Right ventricle myocardium superior (tissue), 1 donor: ENCODE measurements at regions not wholly inside any gene's neighbourhood (a gene's known extent, or its start where the extent isn't known, plus 50 kb on each side); places are given as distances from the start of the nearest gene placed in this dataset.
"Not testable (repeated sequence)": the region's sequence is repeated elsewhere in the genome, so short reads cannot be mapped to it uniquely, and the experiment has no call there.

Source experiments
- ATAC-seq: fragments of 200-7000 bp; cut with Tn5 transposase; one replicate; pipeline ENCODE4 v1.9.1; 2020; ENCODE audit warnings: mild to moderate bottlenecking; ENCODE audit not compliant: poor library complexity
- DNase-seq: peaks from one replicate; pipeline ENCODE4 v3.0.0-alpha.2; 2020
- intact Hi-C: fragments of 100-400 bp; cut with DNase I; formaldehyde crosslinking; loops from one replicate; pipeline ENCODE4 v1.11.2; 2022
- donor health status: DM: no; HTN: yes; CAD: no; lungs with severe emphysema.

DNA sequence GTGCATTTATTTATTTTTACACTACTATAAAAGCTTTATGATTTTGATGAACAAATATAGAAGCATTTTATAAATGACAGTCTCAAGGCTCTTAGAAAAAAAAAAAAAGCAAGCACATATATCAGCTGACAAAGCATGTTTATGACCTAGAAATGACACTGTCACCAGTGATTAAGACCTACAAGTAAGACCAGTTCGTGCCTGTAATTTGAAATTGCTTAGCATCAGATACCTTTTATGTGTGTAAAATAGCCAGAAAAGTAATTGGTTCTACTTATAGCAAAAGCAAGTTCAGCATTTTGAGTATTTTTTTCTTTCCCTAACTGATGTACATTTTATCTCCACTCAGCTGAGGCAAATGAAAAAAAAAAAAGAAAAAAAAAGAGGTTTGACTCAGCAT lies 808.4 kb downstream of the CDH18 start:
- DNase-seq (no peak), ATAC-seq (no peak)
- intact Hi-C loops = no loop called here

GRCh38 chr5:19189176-19189575 lies 798.8 kb downstream of the CDH18 start:
- intact Hi-C loops = no loop called here
- no peak for ATAC-seq
- DNase-seq = no peak

DNA sequence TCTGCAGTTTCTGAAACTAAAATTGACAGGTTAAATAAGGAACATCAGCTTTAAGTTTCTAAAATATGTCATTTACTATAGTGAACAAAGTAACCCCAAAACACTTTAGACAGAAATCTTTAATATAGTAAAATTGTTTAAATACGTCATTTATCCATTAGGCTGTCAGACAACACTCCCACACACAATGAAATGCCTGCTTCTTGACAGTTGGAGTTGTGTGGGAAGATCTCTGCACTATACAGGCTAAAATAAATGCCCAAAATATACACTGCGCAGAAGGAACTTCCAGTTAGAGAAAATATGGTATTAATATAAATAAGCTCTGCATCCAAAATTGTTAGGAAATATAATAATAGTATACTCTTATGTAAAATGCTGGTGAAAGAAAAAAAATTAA lies 794.4 kb downstream of the CDH18 start:
- DNase-seq (no peak), ATAC-seq (no peak)
- intact Hi-C loops = no loop called here

- ATAC-seq = no peak
These were observed 791.4 kb downstream of the CDH18 start for GRCh38 chr5:19196631-19197030.

GRCh38 chr5:19200251-19200650 lies 787.7 kb downstream of the CDH18 start:
- intact Hi-C loops = no loop called here
- no peak for DNase-seq
- ATAC-seq = no peak

More at GRCh38 chr5:19196631-19197030, 791.4 kb downstream of the CDH18 start:
- no peak for DNase-seq
- intact Hi-C loops = no loop called here

GRCh38 chr5:19208397-19208796 lies 779.6 kb downstream of the CDH18 start:
- intact Hi-C loops = no loop called here
- ATAC-seq = no peak
- no peak for DNase-seq

DNA sequence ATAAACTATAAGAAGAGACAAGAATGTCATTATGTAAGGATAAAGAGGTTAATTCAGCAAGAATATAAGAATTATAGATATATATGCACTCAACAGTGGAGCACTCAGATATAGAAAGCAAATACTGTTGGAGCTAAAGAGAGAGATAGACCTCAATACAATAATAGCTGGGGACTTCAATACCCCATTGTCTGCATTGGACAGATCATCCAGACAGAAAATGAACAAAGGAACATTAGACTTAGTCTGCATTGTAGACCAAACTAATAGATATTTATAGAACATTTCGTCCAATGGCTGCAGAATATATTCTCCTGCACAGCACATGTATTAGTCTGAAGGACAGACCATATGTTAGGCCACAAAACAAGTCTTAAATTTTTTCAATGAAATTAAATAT lies 777.1 kb downstream of the CDH18 start:
- no peak for ATAC-seq
- intact Hi-C loops = no loop called here
- DNase-seq = no peak

DNA sequence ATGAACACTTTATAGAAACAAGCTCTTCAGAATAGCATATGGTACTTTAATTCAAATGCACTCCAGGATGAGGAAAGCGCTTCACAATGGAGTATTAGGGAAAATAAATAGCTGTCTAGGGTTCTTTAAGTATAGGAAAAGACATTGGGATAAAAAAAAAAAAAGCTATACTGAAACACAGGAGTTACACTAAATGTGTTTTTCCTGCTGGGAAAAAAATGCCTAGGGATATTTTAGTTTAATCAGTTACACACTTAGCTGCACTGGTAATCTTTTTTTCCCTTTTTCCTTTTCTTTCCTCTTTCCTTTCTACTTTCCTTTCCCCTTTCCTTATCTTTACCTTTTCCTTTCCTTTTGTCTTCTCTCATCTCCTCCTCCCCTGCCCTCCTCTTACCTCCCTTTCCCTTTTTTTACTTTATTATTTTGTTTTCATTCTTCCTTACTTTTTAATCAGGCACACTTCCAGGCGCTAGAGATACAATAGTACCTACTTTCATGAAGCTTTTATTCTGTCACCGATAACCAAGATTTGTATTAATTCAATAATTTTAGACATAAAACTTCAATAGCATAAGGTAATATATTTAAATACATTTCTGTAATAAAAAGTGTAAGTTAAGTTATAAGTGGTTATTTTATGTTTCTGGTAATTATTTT lies 758.7 kb downstream of the CDH18 start:
- ATAC-seq (no peak), DNase-seq (no peak)
- intact Hi-C loops = no loop called here

DNA sequence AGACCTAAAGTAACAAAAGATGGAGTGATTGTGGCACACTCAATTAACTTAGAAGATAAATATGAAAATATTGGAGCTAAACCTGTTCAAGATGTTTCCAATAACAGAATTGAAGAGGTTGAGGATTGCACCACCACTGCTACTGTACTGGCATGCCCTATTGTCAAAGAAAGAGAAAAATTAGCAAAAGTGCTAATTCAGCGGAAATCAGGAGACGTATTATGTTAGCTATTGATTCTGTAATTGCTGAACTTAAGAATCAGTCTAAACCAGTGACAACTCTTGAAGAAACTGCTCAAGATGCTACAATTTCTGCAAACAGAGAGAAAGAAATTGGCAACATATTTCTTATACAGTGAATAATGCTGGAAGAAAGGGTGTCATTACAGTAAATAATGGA lies 754.4 kb downstream of the CDH18 start:
- no peak for DNase-seq
- no peak for ATAC-seq
- intact Hi-C loops = no loop called here

DNA sequence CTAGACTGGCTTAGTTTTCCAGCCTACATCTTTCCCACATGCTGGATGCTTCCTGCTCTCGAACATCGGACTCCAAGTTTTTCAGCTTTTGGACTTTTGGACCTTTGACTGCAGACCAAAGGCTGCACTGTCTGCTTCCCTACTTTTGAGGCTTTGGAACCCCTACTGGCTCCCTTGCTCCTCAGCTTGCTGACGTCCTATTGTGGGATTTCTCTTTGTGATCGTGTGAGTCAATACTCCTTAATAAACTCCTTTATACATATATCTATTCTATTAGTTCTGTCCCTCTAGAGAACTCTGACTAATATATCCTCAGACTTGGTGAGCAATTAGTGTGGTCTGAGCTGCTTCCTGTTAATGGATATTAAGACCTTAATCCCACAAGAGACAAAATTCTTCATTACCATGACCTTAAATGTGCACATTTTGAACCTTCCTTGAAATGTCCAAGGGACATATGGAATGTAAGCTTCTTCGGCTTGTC lies 752.9 kb downstream of the CDH18 start:
- intact Hi-C loops = no loop called here
- ATAC-seq = no peak

GRCh38 chr5:19240170-19240569 lies 747.8 kb downstream of the CDH18 start:
- intact Hi-C loops = no loop called here
- no peak for DNase-seq
- no peak for ATAC-seq

More for the DNA sequence above, 752.9 kb downstream of the CDH18 start:
- DNase-seq = no peak

GRCh38 chr5:19241690-19242089 lies 746.3 kb downstream of the CDH18 start:
- ATAC-seq (no peak), DNase-seq (no peak)
- intact Hi-C loops = no loop called here

- DNase-seq, intact Hi-C loops, ATAC-seq: not testable (repeated sequence)
These were observed 741.8 kb downstream of the CDH18 start for GRCh38 chr5:19246191-19246590.

GRCh38 chr5:19247302-19247701 lies 740.7 kb downstream of the CDH18 start:
- DNase-seq = no peak
- intact Hi-C loops = no loop called here
- ATAC-seq = no peak

GRCh38 chr5:19256036-19256435 lies 732.0 kb downstream of the CDH18 start:
- no peak for ATAC-seq
- intact Hi-C loops = no loop called here
- no peak for DNase-seq

- ATAC-seq (no peak), DNase-seq (peak; percentile 39)
- intact Hi-C loops = no loop called here
These were observed 729.3 kb downstream of the CDH18 start for GRCh38 chr5:19258686-19259085.

DNA sequence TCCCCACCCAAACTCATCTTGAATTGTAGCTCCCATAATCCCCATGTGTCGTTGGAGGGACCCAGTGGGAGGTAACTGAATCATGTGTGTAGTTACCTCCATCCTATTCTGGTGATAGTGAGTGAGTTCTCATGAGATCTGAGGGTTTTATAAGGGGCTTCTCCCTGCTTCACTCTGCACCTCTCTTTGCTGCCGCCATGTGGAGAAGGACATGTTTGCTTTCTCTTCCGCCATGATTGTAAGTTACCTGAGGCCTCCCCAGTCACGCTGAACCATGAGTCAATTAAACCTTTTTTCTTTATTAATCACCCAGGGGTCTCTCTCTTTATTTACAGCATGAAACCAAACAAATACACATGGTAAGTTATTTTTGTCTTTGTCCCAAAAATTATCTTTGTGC lies 726.1 kb downstream of the CDH18 start:
- no peak for DNase-seq
- intact Hi-C loops = no loop called here
- no peak for ATAC-seq

- intact Hi-C loops = no loop called here
- no peak for DNase-seq
- no peak for ATAC-seq
These were observed 723.2 kb downstream of the CDH18 start for GRCh38 chr5:19264821-19265220.

DNA sequence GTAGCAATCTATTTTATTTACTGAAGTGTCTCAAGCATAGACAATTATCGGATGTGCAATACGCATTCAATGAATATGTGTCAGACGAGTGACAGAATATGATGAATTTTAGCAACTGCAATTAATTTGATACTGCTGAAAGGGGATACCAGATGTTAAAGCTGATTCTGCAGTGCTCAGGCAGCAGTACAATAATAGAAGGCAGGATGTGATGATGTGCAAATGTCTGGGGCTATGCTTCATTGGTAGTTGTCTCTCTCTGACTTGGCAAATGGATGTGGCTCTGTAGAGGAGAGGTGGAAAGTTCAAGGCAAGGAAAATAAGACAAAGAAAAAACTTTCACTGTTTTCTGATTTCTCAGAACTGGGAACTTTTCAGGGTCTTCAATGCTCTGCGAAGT lies 721.2 kb downstream of the CDH18 start:
- intact Hi-C loops = no loop called here
- DNase-seq (no peak), ATAC-seq (no peak)

GRCh38 chr5:19270153-19270552 lies 717.8 kb downstream of the CDH18 start:
- DNase-seq (no peak), ATAC-seq (no peak)
- intact Hi-C loops = no loop called here

GRCh38 chr5:19274578-19274977 lies 713.4 kb downstream of the CDH18 start:
- DNase-seq (no peak), ATAC-seq (no peak)
- intact Hi-C loops = no loop called here
